Left ventricle myocardium inferior (tissue), 1 donor: ENCODE measurements at regions not wholly inside any gene's neighbourhood (a gene's known extent, or its start where the extent isn't known, plus 50 kb on each side); places are given as distances from the start of the nearest gene placed in this dataset.

ENCODE experiments used
- DNase-seq: peaks from one replicate; pipeline ENCODE4 v3.0.0-alpha.2; 2020
- H3K27ac ChIP-seq: fragments of 200-600 bp; replicated peaks from 2 replicates; pipeline ENCODE4 v1.8.0; 2021
- H3K27me3 ChIP-seq: fragments of 200-600 bp; 2 replicates; pipeline ENCODE4 v1.8.0; 2021; ENCODE audit warnings: low read depth
- H3K36me3 ChIP-seq: fragments of 200-600 bp; 2 replicates; pipeline ENCODE4 v1.8.0; 2021
- H3K4me1 ChIP-seq: fragments of 200-600 bp; 2 replicates; pipeline ENCODE4 v1.8.0; 2021
- H3K4me3 ChIP-seq: fragments of 200-600 bp; 2 replicates; pipeline ENCODE4 v1.8.0; 2021; ENCODE audit warnings: mild to moderate bottlenecking, moderate library complexity
- H3K9me3 ChIP-seq: fragments of 200-600 bp; replicated peaks from 2 replicates; pipeline ENCODE4 v1.8.0; 2021
- CTCF ChIP-seq: fragments of 200-600 bp; IDR thresholded peaks from 2 replicates; pipeline ENCODE4 v1.8.0; 2021; ENCODE audit warnings: antibody characterized with exemption, mild to moderate bottlenecking, borderline replicate concordance
- intact Hi-C: fragments of 100-400 bp; cut with micrococcal nuclease; formaldehyde crosslinking; loops from one replicate; pipeline ENCODE4 v1.11.0; 2022
- donor health status: DM: no; HTN: yes; CAD: no; lungs with severe emphysema.

GRCh38 chr6:147137986-147138385 is 66.2 kb upstream of the STXBP5 start:
- H3K9me3 ChIP-seq = no peaks in the 10 kb centered on the region
- no peak overlapping the region for H3K27ac ChIP-seq
- TF ChIP-seq CTCF = no peak
- no peaks in the 10 kb centered on the region for H3K4me1 ChIP-seq
- H3K27me3 ChIP-seq = no peaks in the 10 kb centered on the region
- H3K36me3 ChIP-seq = no peaks in the 10 kb centered on the region
- DNase-seq = no peak
- intact Hi-C loops = no loop called here
- H3K4me3 ChIP-seq = no peak overlapping the region

- H3K36me3 ChIP-seq = no peaks in the 10 kb centered on the region
- no peak for DNase-seq
- H3K9me3 ChIP-seq = no peaks in the 10 kb centered on the region
- no peaks in the 10 kb centered on the region for H3K27me3 ChIP-seq
- no peaks in the 10 kb centered on the region for H3K4me1 ChIP-seq
- TF ChIP-seq CTCF = no peak
- H3K27ac ChIP-seq = no peak overlapping the region
- intact Hi-C loops = no loop called here
- H3K4me3 ChIP-seq = no peak overlapping the region
Measured at GRCh38 chr6:147138835-147139234, 65.4 kb upstream of the STXBP5 start.

GRCh38 chr6:147141711-147142308 is 62.4 kb upstream of the STXBP5 start:
- Histone ChIP-seq H3K9me3 (no peaks in the 10 kb centered on the region), H3K36me3 (no peaks in the 10 kb centered on the region), H3K4me3 (no peak overlapping the region), H3K27me3 (no peaks in the 10 kb centered on the region), H3K4me1 (no peaks in the 10 kb centered on the region), H3K27ac (no peak overlapping the region)
- TF ChIP-seq CTCF = no peak
- intact Hi-C loops = no loop called here
- no peak for DNase-seq

GRCh38 chr6:147142684-147143245 is 61.5 kb upstream of the STXBP5 start:
- Histone ChIP-seq H3K4me1 (no peaks in the 10 kb centered on the region), H3K4me3 (no peak overlapping the region), H3K27ac (no peak overlapping the region), H3K27me3 (no peaks in the 10 kb centered on the region), H3K9me3 (no peaks in the 10 kb centered on the region), H3K36me3 (no peaks in the 10 kb centered on the region)
- DNase-seq = no peak
- no peak for TF ChIP-seq CTCF
- intact Hi-C loops = no loop called here

GRCh38 chr6:147149092-147149491 is 55.1 kb upstream of the STXBP5 start:
- Histone ChIP-seq H3K9me3 (no peaks in the 10 kb centered on the region), H3K27ac (no peak overlapping the region), H3K4me3 (no peak overlapping the region), H3K27me3 (no peaks in the 10 kb centered on the region), H3K4me1 (no peaks in the 10 kb centered on the region), H3K36me3 (no peaks in the 10 kb centered on the region)
- DNase-seq = no peak
- no peak for TF ChIP-seq CTCF
- intact Hi-C loops = no loop called here
